GM23338 (cell line): ENCODE measurements at regions not wholly inside any gene's neighbourhood (a gene's known extent, or its start where the extent isn't known, plus 50 kb on each side); places are given as distances from the start of the nearest gene placed in this dataset.

Source experiments
- CREB1 ChIP-seq: fragments of 250-450 bp; sonication (Bioruptor Pico); IDR thresholded peaks from 2 replicates; pipeline ENCODE4 v1.5.0; 2020; ENCODE audit warnings: low read depth, mild to moderate bottlenecking, moderate library complexity
- CTCF ChIP-seq, 2 experiments: fragments of 200-600 bp in 1 of 2; sonication (generic) in 1 of 2; conservative IDR thresholded peaks; 2 replicates each; pipeline versions ENCODE4 v1.5.1 to v1.6.1; 2016 to 2017; ENCODE audit warnings: antibody characterized with exemption in 2 of 2, low read depth in 2 of 2, mild to moderate bottlenecking in 2 of 2, moderate library complexity in 1 of 2
- EZH2 ChIP-seq: fragments of 200-600 bp; sonication (generic); IDR thresholded peaks from one replicate; pipeline ENCODE4 v1.8.0; 2017; ENCODE audit warnings: antibody characterized with exemption, mild to moderate bottlenecking, low read depth; ENCODE audit not compliant: unreplicated experiment
- EZH2phosphoT487 ChIP-seq: fragments of 200-600 bp; sonication (generic); IDR thresholded peaks from one replicate; pipeline ENCODE4 v1.8.1; 2018; ENCODE audit warnings: antibody characterized with exemption; ENCODE audit not compliant: unreplicated experiment
- NANOG ChIP-seq: IDR thresholded peaks from 2 replicates; pipeline ENCODE4 v1.6.1; 2016; ENCODE audit warnings: antibody characterized with exemption, borderline replicate concordance
- ZNF114 ChIP-seq: fragments of 250-450 bp; sonication (Bioruptor Pico); IDR thresholded peaks from 2 replicates; pipeline ENCODE4 v1.5.0; 2020; ENCODE audit warnings: mild to moderate bottlenecking, moderate library complexity
- ZNF331 ChIP-seq: fragments of 250-450 bp; sonication (Bioruptor Pico); IDR thresholded peaks from 2 replicates; pipeline ENCODE4 v1.5.0; 2020; ENCODE audit warnings: low read depth, mild to moderate bottlenecking, moderate library complexity
- TF ChIP-seq, protein P1 (sequence below): fragments of 250-450 bp; sonication (Bioruptor Pico); IDR thresholded peaks from 2 replicates; pipeline ENCODE4 v1.5.0; 2020; ENCODE audit warnings: mild to moderate bottlenecking, moderate library complexity
- TF ChIP-seq, protein P2 (sequence below): IDR thresholded peaks from 2 replicates; pipeline ENCODE4 v1.6.1; 2016; ENCODE audit warnings: antibody characterized with exemption

DNA sequence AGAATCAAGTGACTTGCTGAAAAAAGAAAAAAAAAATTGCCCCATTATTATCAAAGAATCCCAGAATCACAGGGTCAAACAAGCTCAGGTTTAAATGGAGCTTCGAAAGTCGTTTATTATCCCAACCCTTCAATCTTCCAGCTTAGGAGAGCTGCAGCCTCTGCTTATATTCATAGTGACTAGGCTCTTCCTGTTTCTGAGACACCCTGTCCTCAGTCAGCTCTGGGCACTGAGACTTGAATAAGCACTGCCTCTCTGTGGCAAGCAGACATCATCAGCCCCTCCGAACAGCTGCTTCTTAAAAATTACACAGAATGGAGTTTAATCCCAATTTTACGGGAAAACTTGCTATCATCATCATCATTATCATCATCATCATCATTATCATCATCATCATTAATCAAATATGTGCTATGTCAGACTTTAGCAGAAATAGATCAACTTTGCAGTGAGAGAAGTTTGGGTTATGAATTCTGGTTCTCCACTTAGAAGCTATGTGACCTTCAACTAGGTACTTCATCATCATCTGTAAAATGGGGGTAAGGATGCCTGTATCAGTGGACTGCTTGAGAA lies 614.0 kb upstream of the SYNCRIP start (continued):
- TF ChIP-seq, protein P1, sequence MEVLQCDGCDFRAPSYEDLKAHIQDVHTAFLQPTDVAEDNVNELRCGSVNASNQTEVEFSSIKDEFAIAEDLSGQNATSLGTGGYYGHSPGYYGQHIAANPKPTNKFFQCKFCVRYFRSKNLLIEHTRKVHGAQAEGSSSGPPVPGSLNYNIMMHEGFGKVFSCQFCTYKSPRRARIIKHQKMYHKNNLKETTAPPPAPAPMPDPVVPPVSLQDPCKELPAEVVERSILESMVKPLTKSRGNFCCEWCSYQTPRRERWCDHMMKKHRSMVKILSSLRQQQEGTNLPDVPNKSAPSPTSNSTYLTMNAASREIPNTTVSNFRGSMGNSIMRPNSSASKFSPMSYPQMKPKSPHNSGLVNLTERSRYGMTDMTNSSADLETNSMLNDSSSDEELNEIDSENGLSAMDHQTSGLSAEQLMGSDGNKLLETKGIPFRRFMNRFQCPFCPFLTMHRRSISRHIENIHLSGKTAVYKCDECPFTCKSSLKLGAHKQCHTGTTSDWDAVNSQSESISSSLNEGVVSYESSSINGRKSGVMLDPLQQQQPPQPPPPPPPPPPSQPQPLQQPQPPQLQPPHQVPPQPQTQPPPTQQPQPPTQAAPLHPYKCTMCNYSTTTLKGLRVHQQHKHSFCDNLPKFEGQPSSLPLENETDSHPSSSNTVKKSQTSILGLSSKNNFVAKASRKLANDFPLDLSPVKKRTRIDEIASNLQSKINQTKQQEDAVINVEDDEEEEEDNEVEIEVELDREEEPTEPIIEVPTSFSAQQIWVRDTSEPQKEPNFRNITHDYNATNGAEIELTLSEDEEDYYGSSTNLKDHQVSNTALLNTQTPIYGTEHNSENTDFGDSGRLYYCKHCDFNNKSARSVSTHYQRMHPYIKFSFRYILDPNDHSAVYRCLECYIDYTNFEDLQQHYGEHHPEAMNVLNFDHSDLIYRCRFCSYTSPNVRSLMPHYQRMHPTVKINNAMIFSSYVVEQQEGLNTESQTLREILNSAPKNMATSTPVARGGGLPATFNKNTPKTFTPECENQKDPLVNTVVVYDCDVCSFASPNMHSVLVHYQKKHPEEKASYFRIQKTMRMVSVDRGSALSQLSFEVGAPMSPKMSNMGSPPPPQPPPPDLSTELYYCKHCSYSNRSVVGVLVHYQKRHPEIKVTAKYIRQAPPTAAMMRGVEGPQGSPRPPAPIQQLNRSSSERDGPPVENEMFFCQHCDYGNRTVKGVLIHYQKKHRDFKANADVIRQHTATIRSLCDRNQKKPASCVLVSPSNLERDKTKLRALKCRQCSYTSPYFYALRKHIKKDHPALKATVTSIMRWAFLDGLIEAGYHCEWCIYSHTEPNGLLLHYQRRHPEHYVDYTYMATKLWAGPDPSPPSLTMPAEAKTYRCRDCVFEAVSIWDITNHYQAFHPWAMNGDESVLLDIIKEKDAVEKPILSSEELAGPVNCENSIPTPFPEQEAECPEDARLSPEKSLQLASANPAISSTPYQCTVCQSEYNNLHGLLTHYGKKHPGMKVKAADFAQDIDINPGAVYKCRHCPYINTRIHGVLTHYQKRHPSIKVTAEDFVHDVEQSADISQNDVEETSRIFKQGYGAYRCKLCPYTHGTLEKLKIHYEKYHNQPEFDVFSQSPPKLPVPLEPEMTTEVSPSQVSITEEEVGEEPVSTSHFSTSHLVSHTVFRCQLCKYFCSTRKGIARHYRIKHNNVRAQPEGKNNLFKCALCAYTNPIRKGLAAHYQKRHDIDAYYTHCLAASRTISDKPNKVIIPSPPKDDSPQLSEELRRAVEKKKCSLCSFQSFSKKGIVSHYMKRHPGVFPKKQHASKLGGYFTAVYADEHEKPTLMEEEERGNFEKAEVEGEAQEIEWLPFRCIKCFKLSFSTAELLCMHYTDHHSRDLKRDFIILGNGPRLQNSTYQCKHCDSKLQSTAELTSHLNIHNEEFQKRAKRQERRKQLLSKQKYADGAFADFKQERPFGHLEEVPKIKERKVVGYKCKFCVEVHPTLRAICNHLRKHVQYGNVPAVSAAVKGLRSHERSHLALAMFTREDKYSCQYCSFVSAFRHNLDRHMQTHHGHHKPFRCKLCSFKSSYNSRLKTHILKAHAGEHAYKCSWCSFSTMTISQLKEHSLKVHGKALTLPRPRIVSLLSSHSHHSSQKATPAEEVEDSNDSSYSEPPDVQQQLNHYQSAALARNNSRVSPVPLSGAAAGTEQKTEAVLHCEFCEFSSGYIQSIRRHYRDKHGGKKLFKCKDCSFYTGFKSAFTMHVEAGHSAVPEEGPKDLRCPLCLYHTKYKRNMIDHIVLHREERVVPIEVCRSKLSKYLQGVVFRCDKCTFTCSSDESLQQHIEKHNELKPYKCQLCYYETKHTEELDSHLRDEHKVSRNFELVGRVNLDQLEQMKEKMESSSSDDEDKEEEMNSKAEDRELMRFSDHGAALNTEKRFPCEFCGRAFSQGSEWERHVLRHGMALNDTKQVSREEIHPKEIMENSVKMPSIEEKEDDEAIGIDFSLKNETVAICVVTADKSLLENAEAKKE (CRISPR knock-in tag), result no peak
- TF ChIP-seq ZNF114 (no peak), CREB1 (CRISPR knock-in tag) (no peak), CTCF (conservative IDR thresholded peaks at IDR 0.05; ENCODE audit: low read depth in 2 of 2) (no peak), ZNF331 (CRISPR knock-in tag) (no peak), EZH2 (no peak), NANOG (no peak), EZH2phosphoT487 (no peak)
- TF ChIP-seq, protein P2, sequence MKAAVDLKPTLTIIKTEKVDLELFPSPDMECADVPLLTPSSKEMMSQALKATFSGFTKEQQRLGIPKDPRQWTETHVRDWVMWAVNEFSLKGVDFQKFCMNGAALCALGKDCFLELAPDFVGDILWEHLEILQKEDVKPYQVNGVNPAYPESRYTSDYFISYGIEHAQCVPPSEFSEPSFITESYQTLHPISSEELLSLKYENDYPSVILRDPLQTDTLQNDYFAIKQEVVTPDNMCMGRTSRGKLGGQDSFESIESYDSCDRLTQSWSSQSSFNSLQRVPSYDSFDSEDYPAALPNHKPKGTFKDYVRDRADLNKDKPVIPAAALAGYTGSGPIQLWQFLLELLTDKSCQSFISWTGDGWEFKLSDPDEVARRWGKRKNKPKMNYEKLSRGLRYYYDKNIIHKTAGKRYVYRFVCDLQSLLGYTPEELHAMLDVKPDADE, result no peak
